Fibroblast of the aortic adventitia (primary cell): ENCODE measurements at regions not wholly inside any gene's neighbourhood (a gene's known extent, or its start where the extent isn't known, plus 50 kb on each side); places are given as distances from the start of the nearest gene placed in this dataset.

Experiments used
- DNase-seq: peaks from one replicate; pipeline ENCODE4 v3.0.0-alpha.2; 2010; ENCODE audit warnings: low read depth
- H3K4me3 ChIP-seq: 2 replicates; pipeline ENCODE4 v1.5.1; 2011; ENCODE audit warnings: low read depth, mild to moderate bottlenecking, control low read depth, low read length, moderate library complexity
- TF ChIP-seq, protein P1 (sequence below): IDR thresholded peaks from 2 replicates; pipeline ENCODE4 v1.5.1; 2011; ENCODE audit warnings: mild to moderate bottlenecking, low read length, control low read depth, inconsistent platforms; ENCODE audit not compliant: insufficient read depth

DNA sequence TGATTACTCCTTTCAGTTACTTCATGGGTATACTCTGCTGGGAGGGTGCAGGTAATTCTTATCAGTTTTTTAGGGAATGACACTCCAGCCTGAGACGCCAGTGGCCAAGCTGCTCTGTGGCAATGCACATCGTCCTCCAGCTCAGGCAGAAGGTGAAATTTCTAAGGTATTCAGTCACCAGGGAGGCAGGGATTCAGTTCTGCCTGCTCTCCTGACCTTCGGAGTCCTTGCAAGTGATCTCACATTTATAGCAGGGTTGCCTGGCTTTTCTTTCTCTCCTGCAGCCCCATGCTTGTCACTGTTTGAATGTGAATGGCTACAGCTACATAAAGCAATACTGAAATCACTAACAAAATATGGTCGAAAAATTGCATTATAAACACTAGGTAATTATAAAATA, 1447.5 kb downstream of the EFNB2 start:
- no peak overlapping the region for H3K4me3 ChIP-seq
- TF ChIP-seq, protein P1, sequence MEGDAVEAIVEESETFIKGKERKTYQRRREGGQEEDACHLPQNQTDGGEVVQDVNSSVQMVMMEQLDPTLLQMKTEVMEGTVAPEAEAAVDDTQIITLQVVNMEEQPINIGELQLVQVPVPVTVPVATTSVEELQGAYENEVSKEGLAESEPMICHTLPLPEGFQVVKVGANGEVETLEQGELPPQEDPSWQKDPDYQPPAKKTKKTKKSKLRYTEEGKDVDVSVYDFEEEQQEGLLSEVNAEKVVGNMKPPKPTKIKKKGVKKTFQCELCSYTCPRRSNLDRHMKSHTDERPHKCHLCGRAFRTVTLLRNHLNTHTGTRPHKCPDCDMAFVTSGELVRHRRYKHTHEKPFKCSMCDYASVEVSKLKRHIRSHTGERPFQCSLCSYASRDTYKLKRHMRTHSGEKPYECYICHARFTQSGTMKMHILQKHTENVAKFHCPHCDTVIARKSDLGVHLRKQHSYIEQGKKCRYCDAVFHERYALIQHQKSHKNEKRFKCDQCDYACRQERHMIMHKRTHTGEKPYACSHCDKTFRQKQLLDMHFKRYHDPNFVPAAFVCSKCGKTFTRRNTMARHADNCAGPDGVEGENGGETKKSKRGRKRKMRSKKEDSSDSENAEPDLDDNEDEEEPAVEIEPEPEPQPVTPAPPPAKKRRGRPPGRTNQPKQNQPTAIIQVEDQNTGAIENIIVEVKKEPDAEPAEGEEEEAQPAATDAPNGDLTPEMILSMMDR, result no peak
- DNase-seq, result no peak

DNA sequence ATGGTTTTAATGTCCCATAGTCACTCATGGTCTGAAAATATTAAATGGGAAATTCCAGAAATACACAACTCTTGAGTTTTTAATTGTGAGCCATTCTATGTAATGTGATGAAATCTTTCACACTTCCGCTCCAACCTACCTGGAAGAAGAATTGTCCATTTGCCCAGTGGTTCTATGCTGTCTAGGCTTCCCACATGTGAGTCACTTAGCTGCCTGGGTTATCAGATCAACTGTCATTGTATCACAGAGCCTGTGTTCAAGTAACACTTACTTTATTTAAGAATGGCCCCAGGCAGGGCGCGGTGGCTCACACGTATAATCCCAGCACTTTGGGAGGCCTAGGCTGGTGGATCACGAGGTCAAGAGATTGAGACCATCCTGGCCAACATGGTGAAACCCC, 1450.5 kb downstream of the EFNB2 start:
- no peak overlapping the region for H3K4me3 ChIP-seq
- no peak for DNase-seq
- TF ChIP-seq, protein P1, result no peak

DNA sequence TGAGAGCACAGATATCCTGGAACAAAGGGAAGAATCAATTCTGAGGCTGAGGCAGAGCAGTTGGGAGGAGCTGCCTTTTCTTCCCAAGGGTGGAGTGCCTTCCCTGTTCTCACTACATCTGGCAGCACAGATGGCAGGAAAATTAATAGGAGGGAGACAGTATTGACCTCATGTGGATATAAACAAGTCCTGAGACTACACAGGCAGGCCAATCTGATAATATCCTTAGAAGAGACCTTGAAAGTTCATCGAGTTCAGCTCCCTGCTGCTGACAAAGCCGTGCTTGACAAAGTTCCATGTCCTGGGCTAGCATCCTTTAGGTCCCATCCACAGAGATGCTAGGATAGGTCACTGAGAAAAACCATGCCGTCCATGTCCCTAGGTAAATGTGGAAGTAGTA, 1451.5 kb downstream of the EFNB2 start:
- peak; percentile 6 for DNase-seq
- H3K4me3 ChIP-seq, result no peak overlapping the region
- TF ChIP-seq, protein P1, result no peak

DNA sequence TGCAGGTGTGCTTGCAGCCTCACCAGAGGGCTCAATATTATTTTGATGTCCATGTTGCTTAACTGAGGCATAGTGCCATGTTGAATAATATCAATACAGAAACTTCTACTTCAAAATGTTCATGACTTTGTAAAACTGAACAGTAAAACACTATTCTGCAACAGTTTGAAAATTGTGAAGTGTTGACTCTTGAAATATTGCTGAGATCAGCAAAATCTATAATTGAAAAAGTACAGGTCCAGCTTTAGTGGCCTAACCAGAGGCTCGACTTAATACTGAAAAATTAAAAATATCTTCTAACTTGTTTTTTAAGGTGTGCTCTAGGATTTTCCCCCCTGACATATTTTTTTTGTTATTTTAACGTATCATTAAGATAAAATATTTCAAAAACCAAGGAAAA, 1460.7 kb downstream of the EFNB2 start:
- no peak overlapping the region for H3K4me3 ChIP-seq
- no peak for DNase-seq
- TF ChIP-seq, protein P1, result no peak

DNA sequence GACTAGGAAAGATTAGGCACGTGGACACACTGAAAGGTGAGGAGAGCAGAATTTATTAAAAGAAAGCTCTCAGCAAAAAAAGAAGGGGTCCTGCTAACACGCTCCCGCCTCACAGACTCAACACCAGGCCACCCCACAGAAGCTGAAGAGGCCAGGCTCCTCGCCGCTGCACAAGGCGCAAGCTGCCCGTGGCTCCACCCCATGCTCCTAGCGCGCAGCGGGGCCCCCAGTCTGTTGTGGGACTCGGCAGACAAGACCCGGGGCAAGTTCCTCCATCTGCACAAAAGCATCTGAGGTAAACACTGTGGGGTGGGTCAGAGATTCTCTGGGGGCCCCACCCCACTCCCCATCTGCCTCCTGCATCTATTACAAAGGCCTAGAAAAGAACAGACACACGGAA, 1462.4 kb downstream of the EFNB2 start:
- H3K4me3 ChIP-seq, result no peak overlapping the region
- no peak for DNase-seq
- TF ChIP-seq, protein P1, result no peak

DNA sequence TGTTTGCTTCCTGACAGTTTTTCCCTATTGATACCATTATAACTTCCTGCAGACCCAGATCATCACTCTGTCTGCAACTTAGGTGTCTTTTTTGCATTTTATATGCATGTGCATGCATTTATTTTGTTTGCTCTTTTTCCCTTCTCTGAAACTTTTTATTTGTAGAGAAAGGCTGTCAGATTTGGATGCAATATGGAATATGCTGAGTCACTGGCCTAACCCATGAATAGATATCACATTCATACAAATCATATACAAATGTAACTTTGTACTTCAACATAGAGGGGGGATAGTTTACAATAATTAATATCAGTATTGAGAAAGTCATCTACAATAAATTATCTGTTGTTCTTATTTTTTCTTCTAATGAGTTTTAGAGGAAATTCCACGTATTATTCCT, 1465.0 kb downstream of the EFNB2 start:
- TF ChIP-seq, protein P1, result no peak
- no peak overlapping the region for H3K4me3 ChIP-seq
- DNase-seq, result no peak

DNA sequence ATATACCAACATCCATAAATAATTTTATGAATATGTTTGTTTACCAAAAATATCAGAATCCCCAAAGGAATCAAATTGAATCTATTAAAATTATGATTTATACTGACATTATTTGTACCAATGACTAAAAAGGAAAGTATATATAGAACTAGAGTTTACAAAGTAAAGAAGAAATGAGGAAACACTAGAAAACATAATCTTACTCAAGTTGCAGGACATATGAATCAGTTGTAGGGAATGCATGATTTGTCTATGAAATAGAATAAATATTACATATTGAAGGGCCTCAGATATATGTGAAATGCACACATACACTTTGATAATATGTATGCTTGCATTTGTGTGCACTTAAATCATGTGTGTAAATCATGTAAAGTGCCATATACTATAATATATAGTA, 1466.4 kb downstream of the EFNB2 start:
- DNase-seq, result no peak
- TF ChIP-seq, protein P1, result no peak

More for the DNA sequence above, 1466.4 kb downstream of the EFNB2 start:
- H3K4me3 ChIP-seq, result no peak overlapping the region
